NT2/D1 (cell line): ENCODE measurements at regions not wholly inside any gene's neighbourhood (a gene's known extent, or its start where the extent isn't known, plus 50 kb on each side); places are given as distances from the start of the nearest gene placed in this dataset.

Experiments
- SUZ12 ChIP-seq: IDR thresholded peaks from 2 replicates; pipeline ENCODE4 v1.6.1; 2011; ENCODE audit not compliant: insufficient read length, insufficient read depth; ENCODE audit errors: extremely low read depth
- YY1 ChIP-seq: IDR thresholded peaks from 2 replicates; pipeline ENCODE4 v1.6.1; 2011; ENCODE audit not compliant: insufficient read length, insufficient read depth
- ZNF274 ChIP-seq: IDR thresholded peaks from 2 replicates; pipeline ENCODE4 v1.6.1; 2011; ENCODE audit warnings: mild to moderate bottlenecking, low read depth, low read length

DNA sequence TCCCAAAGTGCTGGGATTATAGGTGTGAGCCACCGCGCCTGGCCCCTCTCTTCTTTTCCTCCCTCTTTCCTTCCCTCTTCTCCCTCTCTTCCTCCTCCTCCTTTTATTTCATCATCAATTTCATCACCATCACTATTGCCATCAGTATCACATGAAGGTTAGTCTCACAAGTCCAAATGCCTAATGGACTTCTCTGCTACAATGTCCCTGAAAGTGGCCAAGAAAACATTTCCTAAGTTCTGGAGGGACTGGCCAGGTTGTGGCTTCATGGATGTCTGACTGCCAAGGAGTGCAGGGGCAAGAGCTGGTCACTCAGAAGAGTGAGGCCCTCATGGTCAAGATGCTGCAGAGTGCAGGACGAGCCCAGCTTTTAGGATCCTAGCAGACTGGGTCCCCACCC is 97.6 kb downstream of the SYNE3 start:
- no peak for TF ChIP-seq SUZ12
- no peak for TF ChIP-seq YY1
- TF ChIP-seq ZNF274: no peak
